ENCODE measurements at regions not wholly inside any gene's neighbourhood (a gene's known extent, or its start where the extent isn't known, plus 50 kb on each side); places are given as distances from the start of the nearest gene placed in this dataset.

GRCh38 chr10:121415063-121415399, 183.2 kb downstream of the FGFR2 start:
- Histone ChIP-seq H3K9me3 (no peaks in the 10 kb centered on the region), H3K4me3 (ENCODE audit: low read depth, low read length) (no peak overlapping the region), H3K27me3 (replicated peaks; ENCODE audit: control insufficient read depth, insufficient read depth, low read length) (no peaks in the 10 kb centered on the region), H3K4me1 (peaks cover 20% of the 10 kb centered on the region), H3K36me3 (ENCODE audit: control insufficient read depth, insufficient read depth, low read length) (no peaks in the 10 kb centered on the region)
- Mint-ChIP-seq H3K4me1 (ENCODE audit: low read depth, unreplicated experiment) (peaks cover 14% of the 10 kb centered on the region), H3K9me3 (ENCODE audit: unreplicated experiment) (peaks cover 19% of the 10 kb centered on the region), H3K36me3 (ENCODE audit: insufficient read depth, unreplicated experiment) (no peaks in the 10 kb centered on the region), H3K27ac (ENCODE audit: unreplicated experiment) (no peak overlapping the region), H3K4me3 (ENCODE audit: unreplicated experiment) (no peak overlapping the region), H3K27me3 (ENCODE audit: insufficient read depth, unreplicated experiment) (no peaks in the 10 kb centered on the region)
- intact Hi-C loops (cut with micrococcal nuclease; ENCODE audit: unreplicated experiment), result no loop called here
- BruUV-seq (replicated peaks), result no TSS peak
- no peak for DNase-seq
- POLR2A ChIA-PET, result interaction anchor here (0.5 kb wide), 1 partner anchor 521 kb away, joined by 5 read pairs; no protein-coding TSS in a partner anchor
- CTCF ChIA-PET, result no interaction called here
- TF ChIP-seq CTCF (IDR thresholded peaks at IDR 0.05; ENCODE audit: insufficient read depth in 1 of 2, low read depth in 1 of 2, low read length in 1 of 2, severe bottlenecking in 1 of 2, unreplicated experiment in 1 of 2), result no peak

GRCh38 chr10:121416071-121416470, 182.2 kb downstream of the FGFR2 start:
- no peak for DNase-seq
- Mint-ChIP-seq H3K36me3 (ENCODE audit: insufficient read depth, unreplicated experiment) (no peaks in the 10 kb centered on the region), H3K27ac (ENCODE audit: unreplicated experiment) (peak overlapping the region; percentile 69), H3K9me3 (ENCODE audit: unreplicated experiment) (peaks cover 28% of the 10 kb centered on the region), H3K27me3 (ENCODE audit: insufficient read depth, unreplicated experiment) (no peaks in the 10 kb centered on the region), H3K4me3 (ENCODE audit: unreplicated experiment) (no peak overlapping the region), H3K4me1 (ENCODE audit: low read depth, unreplicated experiment) (peaks cover 14% of the 10 kb centered on the region)
- no peak overlapping the region for H3K4me3 ChIP-seq (ENCODE audit: low read depth, low read length)
- CTCF ChIA-PET, result no interaction called here
- H3K9me3 ChIP-seq, result no peaks in the 10 kb centered on the region
- no peaks in the 10 kb centered on the region for H3K36me3 ChIP-seq (ENCODE audit: control insufficient read depth, insufficient read depth, low read length)
- intact Hi-C loops (cut with micrococcal nuclease; ENCODE audit: unreplicated experiment), result no loop called here
- H3K27me3 ChIP-seq (replicated peaks; ENCODE audit: control insufficient read depth, insufficient read depth, low read length), result no peaks in the 10 kb centered on the region
- POLR2A ChIA-PET, result interaction anchor here (0.5 kb wide), 1 partner anchor 10 kb away, joined by 3 read pairs; no protein-coding TSS in a partner anchor
- peaks cover 20% of the 10 kb centered on the region for H3K4me1 ChIP-seq
- no TSS peak for BruUV-seq (replicated peaks)
- TF ChIP-seq CTCF (IDR thresholded peaks at IDR 0.05; ENCODE audit: insufficient read depth in 1 of 2, low read depth in 1 of 2, low read length in 1 of 2, severe bottlenecking in 1 of 2, unreplicated experiment in 1 of 2), result no peak

- BruUV-seq (replicated peaks), result no TSS peak
- POLR2A ChIA-PET, result no interaction called here
- peaks cover 29% of the 10 kb centered on the region for H3K9me3 Mint-ChIP-seq (ENCODE audit: unreplicated experiment)
- intact Hi-C loops (cut with micrococcal nuclease; ENCODE audit: unreplicated experiment), result no loop called here
- no peaks in the 10 kb centered on the region for H3K27me3 Mint-ChIP-seq (ENCODE audit: insufficient read depth, unreplicated experiment)
- no peak overlapping the region for H3K27ac Mint-ChIP-seq (ENCODE audit: unreplicated experiment)
- Histone ChIP-seq H3K9me3 (no peaks in the 10 kb centered on the region), H3K27me3 (replicated peaks; ENCODE audit: control insufficient read depth, insufficient read depth, low read length) (no peaks in the 10 kb centered on the region), H3K4me1 (peaks cover 26% of the 10 kb centered on the region), H3K36me3 (ENCODE audit: control insufficient read depth, insufficient read depth, low read length) (no peaks in the 10 kb centered on the region), H3K4me3 (ENCODE audit: low read depth, low read length) (no peak overlapping the region)
- no peak for TF ChIP-seq CTCF (IDR thresholded peaks at IDR 0.05; ENCODE audit: insufficient read depth in 1 of 2, low read depth in 1 of 2, low read length in 1 of 2, severe bottlenecking in 1 of 2, unreplicated experiment in 1 of 2)
- no peaks in the 10 kb centered on the region for H3K36me3 Mint-ChIP-seq (ENCODE audit: insufficient read depth, unreplicated experiment)
- no peak overlapping the region for H3K4me3 Mint-ChIP-seq (ENCODE audit: unreplicated experiment)
- CTCF ChIA-PET, result interaction anchor here (0.5 to 1.4 kb wide), 2 partner anchors 12 to 333 kb away, joined by 3 read pairs; no protein-coding TSS in a partner anchor
- peaks cover 14% of the 10 kb centered on the region for H3K4me1 Mint-ChIP-seq (ENCODE audit: low read depth, unreplicated experiment)
- no peak for DNase-seq
Observed at GRCh38 chr10:121417298-121417697, 180.9 kb downstream of the FGFR2 start.
